H1 (cell line): ENCODE measurements at regions not wholly inside any gene's neighbourhood (a gene's known extent, or its start where the extent isn't known, plus 50 kb on each side); places are given as distances from the start of the nearest gene placed in this dataset.

Experiments used
- CTCF ChIA-PET: fragments of 300-600 bp; sonication (Branson Sonifier 250); formaldehyde crosslinking; loops from one replicate; lab custom pipeline; 2021; ENCODE audit not compliant: partially characterized antibody; lab: Charles Lee
- POLR2A ChIA-PET: fragments of 300-600 bp; sonication (Branson Sonifier 250); formaldehyde crosslinking; loops from one replicate; lab custom pipeline; 2021; ENCODE audit warnings: inconsistent platforms; ENCODE audit not compliant: partially characterized antibody; lab: Charles Lee
- DNase-seq, 2 experiments: peaks; one replicate each; pipeline versions ENCODE4 v3.0.0 to v3.0.0-alpha.2; 2010 to 2022; ENCODE audit warnings: low spot score in 2 of 2, low read depth in 1 of 2, mixed read lengths in 1 of 2
- FAIRE-seq: peaks from 2 replicates; lab custom pipeline; 2011; peaks lifted over from hg19 to GRCh38; lab: Jason Lieb, UNC
- H2AFZ ChIP-seq: 2 replicates; pipeline ENCODE4 v1.8.1; 2012; ENCODE audit warnings: low read length, inconsistent platforms
- H2AK5ac ChIP-seq: 2 replicates; pipeline ENCODE4 v1.6.1; 2013; ENCODE audit warnings: low read depth, low read length
- H2BK120ac ChIP-seq: replicated peaks from 2 replicates; pipeline ENCODE3; 2013; ENCODE audit warnings: low read depth, low read length, inconsistent platforms
- H2BK12ac ChIP-seq: 2 replicates; pipeline ENCODE4 v1.6.1; 2013; ENCODE audit warnings: low read depth, low read length
- H2BK15ac ChIP-seq: 2 replicates; pipeline ENCODE4 v1.6.1; 2013; ENCODE audit warnings: low read length
- H2BK20ac ChIP-seq: 2 replicates; pipeline ENCODE4 v1.6.1; 2013; ENCODE audit warnings: low read length
- H2BK5ac ChIP-seq: 2 replicates; pipeline ENCODE4 v1.6.1; 2013; ENCODE audit warnings: low read depth, low read length
- H3K14ac ChIP-seq: 2 replicates; pipeline ENCODE4 v1.6.1; 2013; ENCODE audit warnings: inconsistent platforms; ENCODE audit not compliant: insufficient read length
- H3K18ac ChIP-seq: 2 replicates; pipeline ENCODE4 v1.6.1; 2013; ENCODE audit warnings: low read length; ENCODE audit errors: extremely low read depth
- H3K23ac ChIP-seq: 2 replicates; pipeline ENCODE4 v1.6.1; 2013; ENCODE audit warnings: inconsistent platforms; ENCODE audit not compliant: insufficient read length
- H3K23me2 ChIP-seq: 2 replicates; pipeline ENCODE4 v1.6.1; 2013; ENCODE audit warnings: low read depth, low read length
- H3K27ac ChIP-seq: 2 replicates; pipeline ENCODE4 v1.6.1; 2011; ENCODE audit warnings: low read depth, low read length, inconsistent platforms
- H3K27me3 ChIP-seq, 4 experiments: replicated peaks in 1 of 4; 1 replicate in 1 of 4; 2 replicates in 3 of 4; pipeline versions ENCODE4 v1.6.1 to v1.8.1; 2011 to 2013; ENCODE audit warnings: low read length in 3 of 4, mild to moderate bottlenecking in 3 of 4, inconsistent platforms in 2 of 4, mixed read lengths in 2 of 4, moderate library complexity in 1 of 4; ENCODE audit not compliant: control insufficient read depth in 3 of 4, insufficient read depth in 3 of 4; ENCODE audit errors: extremely low read depth in 1 of 4
- H3K36me3 ChIP-seq, 4 experiments: 2 replicates each; pipeline versions ENCODE4 v1.6.1 to v1.8.1; 2011 to 2013; ENCODE audit warnings: mild to moderate bottlenecking in 4 of 4, low read length in 3 of 4, moderate library complexity in 2 of 4, control low read depth in 1 of 4, inconsistent platforms in 1 of 4; ENCODE audit not compliant: insufficient read depth in 4 of 4, control insufficient read depth in 2 of 4
- H3K4ac ChIP-seq: replicated peaks from 2 replicates; pipeline ENCODE3; 2013; ENCODE audit warnings: low read length, low read depth, mixed read lengths, inconsistent platforms; ENCODE audit not compliant: insufficient read length
- H3K4me1 ChIP-seq, 4 experiments: replicated peaks in 1 of 4; 1 replicate in 1 of 4; 2 replicates in 3 of 4; pipeline versions ENCODE4 v1.6.1 to v1.8.1; 2011 to 2013; ENCODE audit warnings: low read length in 3 of 4, inconsistent platforms in 2 of 4, mixed read lengths in 1 of 4; ENCODE audit not compliant: insufficient read depth in 4 of 4, control insufficient read depth in 3 of 4
- H3K4me2 ChIP-seq, 2 experiments: 2 replicates each; pipeline versions ENCODE4 v1.6.1 to v1.8.1; 2011 to 2013; ENCODE audit warnings: low read depth in 2 of 2, low read length in 2 of 2, control low read depth in 1 of 2, inconsistent platforms in 1 of 2, mild to moderate bottlenecking in 1 of 2; ENCODE audit not compliant: insufficient read depth in 1 of 2
- H3K4me3 ChIP-seq, 4 experiments: fragments of 200-600, 300-600 bp in 1 of 4; sonication (generic), shearing (Covaris generic), sonication (Bioruptor Twin) in 1 of 4; 2 replicates each; pipeline versions ENCODE4 v1.5.1 to v1.8.1; 2011 to 2016; ENCODE audit warnings: low read length in 4 of 4, low read depth in 3 of 4, control low read depth in 2 of 4, inconsistent platforms in 2 of 4, mild to moderate bottlenecking in 2 of 4, mixed read lengths in 1 of 4, moderate library complexity in 1 of 4; ENCODE audit not compliant: insufficient read depth in 2 of 4; ENCODE audit errors: extremely low read depth in 1 of 4
- H3K56ac ChIP-seq: replicated peaks from 2 replicates; pipeline ENCODE3; 2013; ENCODE audit warnings: low read depth, mild to moderate bottlenecking, mixed read lengths, low read length, inconsistent platforms; ENCODE audit not compliant: insufficient read length
- H3K79me1 ChIP-seq: 2 replicates; pipeline ENCODE4 v1.6.1; 2013; ENCODE audit warnings: low read depth, low read length, control low read depth
- H3K79me2 ChIP-seq, 2 experiments: 2 replicates each; pipeline versions ENCODE4 v1.6.1 to v1.8.1; 2012 to 2013; ENCODE audit warnings: low read length in 2 of 2, mild to moderate bottlenecking in 2 of 2, inconsistent platforms in 1 of 2; ENCODE audit not compliant: insufficient read depth in 2 of 2, control insufficient read depth in 1 of 2
- H3K9ac ChIP-seq, 4 experiments: replicated peaks in 1 of 4; 1 replicate in 1 of 4; 2 replicates in 3 of 4; pipeline versions ENCODE4 v1.6.1 to v1.8.1; 2011 to 2013; ENCODE audit warnings: low read depth in 3 of 4, low read length in 3 of 4, control low read depth in 2 of 4, mild to moderate bottlenecking in 2 of 4, moderate library complexity in 2 of 4, inconsistent platforms in 1 of 4; ENCODE audit errors: extremely low read depth in 1 of 4
- H3K9me3 ChIP-seq, 2 experiments: 2 replicates each; pipeline versions ENCODE4 v1.6.1 to v1.8.1; 2012 to 2013; ENCODE audit warnings: mild to moderate bottlenecking in 2 of 2, moderate library complexity in 2 of 2, control low read depth in 1 of 2, inconsistent platforms in 1 of 2, low read depth in 1 of 2, low read length in 1 of 2, mixed read lengths in 1 of 2; ENCODE audit not compliant: insufficient read depth in 2 of 2
- H4K20me1 ChIP-seq, 2 experiments: replicated peaks in 1 of 2; 2 replicates each; pipeline versions ENCODE3 to v1.8.1; 2011 to 2013; ENCODE audit warnings: inconsistent platforms in 2 of 2, low read length in 2 of 2, mild to moderate bottlenecking in 1 of 2; ENCODE audit not compliant: insufficient read depth in 2 of 2, control insufficient read depth in 1 of 2
- H4K5ac ChIP-seq: 2 replicates; pipeline ENCODE4 v1.6.1; 2013; ENCODE audit warnings: low read length, low read depth, mixed read lengths, inconsistent platforms; ENCODE audit not compliant: insufficient read length
- H4K8ac ChIP-seq: 2 replicates; pipeline ENCODE4 v1.8.0; 2013; ENCODE audit warnings: mild to moderate bottlenecking, moderate library complexity, low read length, inconsistent platforms; ENCODE audit not compliant: insufficient read depth; ENCODE audit errors: extremely low read depth
- H4K91ac ChIP-seq: replicated peaks from 2 replicates; pipeline ENCODE3; 2013; ENCODE audit warnings: low read length, mixed read lengths, inconsistent platforms; ENCODE audit not compliant: insufficient read length
- CHD1 ChIP-seq: IDR thresholded peaks from 2 replicates; pipeline ENCODE4 v1.6.1; 2012; ENCODE audit warnings: low read depth, low read length, improper control_type of control experiment
- TAF1 ChIP-seq: IDR thresholded peaks from 2 replicates; pipeline ENCODE4 v1.6.1; 2011; ENCODE audit warnings: mild to moderate bottlenecking, low read depth, low read length
- ZNF274 ChIP-seq: IDR thresholded peaks from 2 replicates; pipeline ENCODE4 v1.7.0; 2012; ENCODE audit warnings: low read length, borderline replicate concordance; ENCODE audit errors: extremely low read depth
- WGBS, 2 experiments: shearing (Covaris generic) in 1 of 2; methylation state at CpG; one replicate each; pipeline versions ENCODE4 v1.1.6 to v1.1.7; 2013 to 2015; ENCODE audit warnings: low lambda C conversion rate in 2 of 2, mixed read lengths in 2 of 2, inconsistent platforms in 1 of 2, low coverage in 1 of 2, missing lambda C conversion rate in 1 of 2; ENCODE audit not compliant: insufficient replicate concordance in 2 of 2, insufficient coverage in 1 of 2, insufficient read length in 1 of 2; ENCODE audit errors: extremely low coverage in 1 of 2, missing lambda C conversion rate in 1 of 2; 5-methylcytosine and 5-hydroxymethylcytosine counted together

- Histone ChIP-seq H3K4me3 (no peak overlapping the region), H2BK5ac (no peak overlapping the region), H2BK12ac (no peak overlapping the region), H3K4ac (no peak overlapping the region), H3K23me2 (no peaks in the 10 kb centered on the region), H4K20me1 (no peaks in the 10 kb centered on the region), H3K79me1 (no peaks in the 10 kb centered on the region), H2BK15ac (no peak overlapping the region), H2BK120ac (no peak overlapping the region), H2AK5ac (no peak overlapping the region), H3K27ac (no peak overlapping the region), H3K36me3 (no peaks in the 10 kb centered on the region), H3K9ac (no peak overlapping the region), H2BK20ac (no peak overlapping the region), H4K8ac (no peak overlapping the region), H4K5ac (no peak overlapping the region), H3K79me2 (no peaks in the 10 kb centered on the region), H3K18ac (no peak overlapping the region), H3K4me2 (no peak overlapping the region), H3K9me3 (no peaks in the 10 kb centered on the region), H3K14ac (no peak overlapping the region), H2AFZ (no peak overlapping the region), H3K23ac (no peak overlapping the region), H3K56ac (no peak overlapping the region), H3K27me3 (no peaks in the 10 kb centered on the region), H4K91ac (no peak overlapping the region), H3K4me1 (no peaks in the 10 kb centered on the region)
- 92% methylated on average over 5 of the region's 5 CpGs; no CpG with 5 or more reads in 1 of the 2 experiments for WGBS, 2 experiments
- ChIA-PET CTCF (no interaction called here), POLR2A (no interaction called here)
- DNase-seq (no peak), FAIRE-seq (no peak)
- TF ChIP-seq CHD1 (no peak), ZNF274 (no peak), TAF1 (no peak)
Measured at GRCh38 chr2:81767187-81767912, 1462.8 kb upstream of the LRRTM1 start.
